MM.1S (cell line): ENCODE measurements at regions not wholly inside any gene's neighbourhood (a gene's known extent, or its start where the extent isn't known, plus 50 kb on each side); places are given as distances from the start of the nearest gene placed in this dataset.

Experiments used
- DNase-seq: peaks from one replicate; pipeline ENCODE4 v3.0.0-alpha.2; 2015
- H2AFZ ChIP-seq: fragments of 300-600 bp; sonication (generic); 2 replicates; pipeline ENCODE4 v1.6.0; 2016; ENCODE audit warnings: antibody characterized with exemption, low read length
- H3F3A ChIP-seq: fragments of 300-600 bp; sonication (generic); 2 replicates; pipeline ENCODE4 v1.6.1; 2016; ENCODE audit warnings: mild to moderate bottlenecking, antibody characterized with exemption, low read length, moderate library complexity, mixed read lengths; ENCODE audit not compliant: insufficient read depth
- H3K27ac ChIP-seq: fragments of 300-600 bp; sonication (generic); 2 replicates; pipeline ENCODE4 v1.5.1; 2016; ENCODE audit warnings: mild to moderate bottlenecking, low read length
- H3K27me3 ChIP-seq: fragments of 300-600 bp; sonication (generic); replicated peaks from 2 replicates; pipeline ENCODE4 v1.6.0; 2016; ENCODE audit warnings: low read length; ENCODE audit not compliant: insufficient read depth
- H3K36me3 ChIP-seq: fragments of 300-600 bp; sonication (generic); replicated peaks from 2 replicates; pipeline ENCODE4 v1.6.1; 2016; ENCODE audit warnings: mild to moderate bottlenecking, low read length, mixed read lengths; ENCODE audit not compliant: insufficient read depth
- H3K4me1 ChIP-seq: fragments of 300-600 bp; sonication (generic); 2 replicates; pipeline ENCODE4 v1.6.1; 2016; ENCODE audit warnings: low read length, mixed read lengths
- H3K4me2 ChIP-seq: fragments of 300-600 bp; sonication (generic); 2 replicates; pipeline ENCODE4 v1.6.0; 2016; ENCODE audit warnings: low read depth, low read length
- H3K4me3 ChIP-seq: fragments of 300-600 bp; sonication (generic); 2 replicates; pipeline ENCODE4 v1.5.1; 2016; ENCODE audit warnings: low read length, mixed read lengths
- H3K79me2 ChIP-seq: fragments of 300-600 bp; sonication (generic); 2 replicates; pipeline ENCODE4 v1.6.1; 2016; ENCODE audit warnings: mixed run types, low read length, mixed read lengths
- H3K9ac ChIP-seq: fragments of 300-600 bp; sonication (generic); 2 replicates; pipeline ENCODE4 v1.6.1; 2016; ENCODE audit warnings: low read length, mixed read lengths
- H3K9me2 ChIP-seq: fragments of 300-600 bp; sonication (generic); replicated peaks from 2 replicates; pipeline ENCODE4 v1.6.1; 2016; ENCODE audit warnings: mild to moderate bottlenecking, low read length, mixed read lengths; ENCODE audit not compliant: insufficient read depth
- H3K9me3 ChIP-seq: fragments of 300-600 bp; sonication (generic); replicated peaks from 2 replicates; pipeline ENCODE4 v1.6.1; 2016; ENCODE audit warnings: mild to moderate bottlenecking, low read length, mixed read lengths; ENCODE audit not compliant: insufficient read depth
- H4K20me1 ChIP-seq: fragments of 300-600 bp; sonication (generic); 2 replicates; pipeline ENCODE4 v1.6.1; 2016; ENCODE audit warnings: mild to moderate bottlenecking, low read length, moderate library complexity, mixed read lengths; ENCODE audit not compliant: insufficient read depth
- EZH2 ChIP-seq: fragments of 300-600 bp; sonication (generic); optimal IDR thresholded peaks from 2 replicates; pipeline ENCODE3; 2017; ENCODE audit warnings: low read depth, mild to moderate bottlenecking, antibody characterized with exemption, low read length, mixed read lengths
- EZH2phosphoT487 ChIP-seq: fragments of 300-600 bp; sonication (generic); IDR thresholded peaks from 2 replicates; pipeline ENCODE4 v1.6.1; 2018; ENCODE audit warnings: antibody characterized with exemption, low read length
- TF ChIP-seq, protein P1 (sequence below): fragments of 300-600 bp; sonication (generic); IDR thresholded peaks from 2 replicates; pipeline ENCODE4 v1.5.1; 2016; ENCODE audit warnings: antibody characterized with exemption, low read length, mixed read lengths

DNA sequence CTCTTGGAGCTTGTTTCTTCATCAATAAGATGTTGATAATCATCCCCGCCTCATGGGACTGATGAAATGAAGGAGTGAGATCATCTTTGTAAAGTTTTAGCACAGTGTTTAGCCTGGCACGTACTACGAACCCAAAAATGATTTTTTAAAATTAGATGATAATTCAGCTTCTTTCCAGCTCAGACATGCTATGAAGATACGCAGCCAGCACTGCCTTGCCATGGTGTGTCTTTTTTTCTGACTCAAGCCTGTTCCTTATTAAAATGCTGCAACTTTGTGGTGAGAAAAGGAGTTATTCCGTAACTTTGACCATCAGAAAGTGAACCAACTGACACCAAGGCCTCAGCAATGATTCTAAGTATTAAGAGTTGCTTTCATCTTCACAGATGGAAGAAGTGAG lies 269.0 kb downstream of the LTN1 start:
- Histone ChIP-seq H3K9me3 (no peaks in the 10 kb centered on the region), H3K27ac (no peak overlapping the region), H2AFZ (no peak overlapping the region), H3K36me3 (no peaks in the 10 kb centered on the region), H3K27me3 (no peaks in the 10 kb centered on the region), H4K20me1 (no peaks in the 10 kb centered on the region), H3K79me2 (no peaks in the 10 kb centered on the region), H3F3A (no peaks in the 10 kb centered on the region), H3K9me2 (no peaks in the 10 kb centered on the region), H3K9ac (no peak overlapping the region), H3K4me3 (no peak overlapping the region), H3K4me1 (no peaks in the 10 kb centered on the region), H3K4me2 (no peak overlapping the region)
- TF ChIP-seq, protein P1, sequence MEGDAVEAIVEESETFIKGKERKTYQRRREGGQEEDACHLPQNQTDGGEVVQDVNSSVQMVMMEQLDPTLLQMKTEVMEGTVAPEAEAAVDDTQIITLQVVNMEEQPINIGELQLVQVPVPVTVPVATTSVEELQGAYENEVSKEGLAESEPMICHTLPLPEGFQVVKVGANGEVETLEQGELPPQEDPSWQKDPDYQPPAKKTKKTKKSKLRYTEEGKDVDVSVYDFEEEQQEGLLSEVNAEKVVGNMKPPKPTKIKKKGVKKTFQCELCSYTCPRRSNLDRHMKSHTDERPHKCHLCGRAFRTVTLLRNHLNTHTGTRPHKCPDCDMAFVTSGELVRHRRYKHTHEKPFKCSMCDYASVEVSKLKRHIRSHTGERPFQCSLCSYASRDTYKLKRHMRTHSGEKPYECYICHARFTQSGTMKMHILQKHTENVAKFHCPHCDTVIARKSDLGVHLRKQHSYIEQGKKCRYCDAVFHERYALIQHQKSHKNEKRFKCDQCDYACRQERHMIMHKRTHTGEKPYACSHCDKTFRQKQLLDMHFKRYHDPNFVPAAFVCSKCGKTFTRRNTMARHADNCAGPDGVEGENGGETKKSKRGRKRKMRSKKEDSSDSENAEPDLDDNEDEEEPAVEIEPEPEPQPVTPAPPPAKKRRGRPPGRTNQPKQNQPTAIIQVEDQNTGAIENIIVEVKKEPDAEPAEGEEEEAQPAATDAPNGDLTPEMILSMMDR = no peak
- no peak for TF ChIP-seq EZH2phosphoT487
- no peak for TF ChIP-seq EZH2
- DNase-seq = no peak

- no peak for DNase-seq
- H3K4me2 ChIP-seq = no peak overlapping the region
- no peak overlapping the region for H3K9ac ChIP-seq
- no peaks in the 10 kb centered on the region for H3K4me1 ChIP-seq
- no peak for TF ChIP-seq EZH2
- no peak for TF ChIP-seq EZH2phosphoT487
- TF ChIP-seq, protein P1 = no peak
- H2AFZ ChIP-seq = no peak overlapping the region
- no peak overlapping the region for H3K27ac ChIP-seq
- no peaks in the 10 kb centered on the region for H3K9me3 ChIP-seq
- H3K4me3 ChIP-seq = no peak overlapping the region
- H3F3A ChIP-seq = no peaks in the 10 kb centered on the region
- no peaks in the 10 kb centered on the region for H3K79me2 ChIP-seq
- H4K20me1 ChIP-seq = no peaks in the 10 kb centered on the region
- no peaks in the 10 kb centered on the region for H3K36me3 ChIP-seq
- H3K9me2 ChIP-seq = no peaks in the 10 kb centered on the region
- H3K27me3 ChIP-seq = no peaks in the 10 kb centered on the region
Measured at GRCh38 chr21:28719723-28720122, 273.0 kb downstream of the LTN1 start.

DNA sequence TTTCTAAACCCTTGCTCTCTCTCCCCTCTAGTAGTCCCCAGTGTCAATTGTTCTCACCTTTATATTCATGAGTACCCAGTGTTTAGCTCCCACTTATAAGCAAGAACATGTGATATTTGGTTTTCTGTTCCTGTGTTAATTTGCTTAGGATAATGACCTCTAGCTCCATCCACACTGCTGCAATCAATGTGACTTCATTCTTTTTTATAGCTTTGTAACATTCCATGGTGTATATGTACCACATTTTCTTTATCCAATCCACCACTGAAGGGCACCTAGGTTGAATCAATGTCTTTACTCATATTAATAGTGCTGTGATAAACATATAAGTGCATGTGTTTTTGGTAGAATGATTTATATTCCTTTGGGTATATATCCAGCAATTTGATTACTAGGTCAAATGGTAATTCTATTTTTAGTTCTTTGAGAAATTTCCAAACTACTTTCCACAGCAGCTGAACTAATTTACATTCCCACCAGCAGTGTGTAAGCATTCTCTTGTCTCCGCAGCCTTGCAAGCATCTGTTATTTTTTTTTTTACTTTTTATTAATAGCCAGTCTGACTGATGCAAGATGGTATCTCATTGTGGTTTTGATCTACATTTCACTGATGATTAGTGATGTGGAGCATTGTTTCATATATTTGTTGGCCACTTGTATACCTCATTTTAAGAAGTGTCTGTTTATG lies 277.8 kb downstream of the LTN1 start:
- no peaks in the 10 kb centered on the region for H3K9me2 ChIP-seq
- H3K27me3 ChIP-seq = no peaks in the 10 kb centered on the region
- no peaks in the 10 kb centered on the region for H3K36me3 ChIP-seq
- H3K9ac ChIP-seq = no peak overlapping the region
- H3K4me2 ChIP-seq = no peak overlapping the region
- no peaks in the 10 kb centered on the region for H3K9me3 ChIP-seq
- H2AFZ ChIP-seq = no peak overlapping the region
- no peak for DNase-seq
- no peak for TF ChIP-seq EZH2phosphoT487
- TF ChIP-seq EZH2 = no peak
- TF ChIP-seq, protein P1 = no peak
- no peaks in the 10 kb centered on the region for H3F3A ChIP-seq
- no peaks in the 10 kb centered on the region for H3K4me1 ChIP-seq
- H3K27ac ChIP-seq = no peak overlapping the region
- H3K79me2 ChIP-seq = no peaks in the 10 kb centered on the region
- H4K20me1 ChIP-seq = no peaks in the 10 kb centered on the region
- no peak overlapping the region for H3K4me3 ChIP-seq
